ENCODE measurements at regions not wholly inside any gene's neighbourhood (a gene's known extent, or its start where the extent isn't known, plus 50 kb on each side); places are given as distances from the start of the nearest gene placed in this dataset.

DNA sequence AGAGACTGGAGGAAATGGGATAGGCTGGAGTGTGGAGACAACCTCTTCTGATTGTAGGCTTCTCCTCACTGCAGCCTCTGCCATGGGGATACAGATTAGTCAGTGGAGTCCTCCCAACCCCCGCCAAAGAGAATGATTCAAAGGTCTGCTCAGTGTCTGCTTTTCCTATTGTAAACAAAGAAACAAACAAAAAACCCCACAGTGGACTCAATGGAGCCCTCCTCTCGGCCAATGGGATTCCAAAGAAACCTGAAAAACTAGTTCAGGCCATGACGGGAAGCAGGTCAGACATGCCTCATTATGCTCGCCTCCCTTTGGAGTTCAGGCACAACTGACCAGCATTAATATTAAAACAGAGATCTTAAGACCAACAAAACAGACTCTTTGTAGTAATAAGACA, 85.8 kb downstream of the SEC61B start:
- no peak for TF ChIP-seq EP300 (IDR thresholded peaks at IDR 0.05)
- TF ChIP-seq, protein P1, sequence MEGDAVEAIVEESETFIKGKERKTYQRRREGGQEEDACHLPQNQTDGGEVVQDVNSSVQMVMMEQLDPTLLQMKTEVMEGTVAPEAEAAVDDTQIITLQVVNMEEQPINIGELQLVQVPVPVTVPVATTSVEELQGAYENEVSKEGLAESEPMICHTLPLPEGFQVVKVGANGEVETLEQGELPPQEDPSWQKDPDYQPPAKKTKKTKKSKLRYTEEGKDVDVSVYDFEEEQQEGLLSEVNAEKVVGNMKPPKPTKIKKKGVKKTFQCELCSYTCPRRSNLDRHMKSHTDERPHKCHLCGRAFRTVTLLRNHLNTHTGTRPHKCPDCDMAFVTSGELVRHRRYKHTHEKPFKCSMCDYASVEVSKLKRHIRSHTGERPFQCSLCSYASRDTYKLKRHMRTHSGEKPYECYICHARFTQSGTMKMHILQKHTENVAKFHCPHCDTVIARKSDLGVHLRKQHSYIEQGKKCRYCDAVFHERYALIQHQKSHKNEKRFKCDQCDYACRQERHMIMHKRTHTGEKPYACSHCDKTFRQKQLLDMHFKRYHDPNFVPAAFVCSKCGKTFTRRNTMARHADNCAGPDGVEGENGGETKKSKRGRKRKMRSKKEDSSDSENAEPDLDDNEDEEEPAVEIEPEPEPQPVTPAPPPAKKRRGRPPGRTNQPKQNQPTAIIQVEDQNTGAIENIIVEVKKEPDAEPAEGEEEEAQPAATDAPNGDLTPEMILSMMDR (IDR thresholded peaks at IDR 0.05), result no peak
